Brain microvascular endothelial cell (primary cell): ENCODE measurements at regions not wholly inside any gene's neighbourhood (a gene's known extent, or its start where the extent isn't known, plus 50 kb on each side); places are given as distances from the start of the nearest gene placed in this dataset.

ENCODE experiments used
- DNase-seq: peaks from one replicate; pipeline ENCODE4 v3.0.0-alpha.2; 2020
- H3K27ac ChIP-seq: fragments of 250-450 bp; sonication (Bioruptor Pico); 2 replicates; pipeline ENCODE4 v1.5.1; 2020; ENCODE audit warnings: mild to moderate bottlenecking, moderate library complexity
- H3K27me3 ChIP-seq: fragments of 250-450 bp; sonication (Bioruptor Pico); replicated peaks from 2 replicates; pipeline ENCODE4 v1.5.1; 2020; ENCODE audit warnings: mild to moderate bottlenecking
- H3K36me3 ChIP-seq: fragments of 250-450 bp; sonication (Bioruptor Pico); replicated peaks from 2 replicates; pipeline ENCODE4 v1.5.1; 2020; ENCODE audit warnings: mild to moderate bottlenecking
- H3K4me3 ChIP-seq: 2 replicates; pipeline ENCODE4 v1.5.1; 2011; ENCODE audit warnings: low read depth, mild to moderate bottlenecking, control low read depth, low read length, moderate library complexity
- in situ Hi-C: cut with HindIII; loops from 2 replicates; pipeline ENCODE4 v1.10.0; 2017; ENCODE audit warnings: low sequenced_read_pairs, low pct_ligation_motif_present
- TF ChIP-seq, protein P1 (sequence below): IDR thresholded peaks from 2 replicates; pipeline ENCODE4 v1.5.1; 2011; ENCODE audit warnings: low read depth, mild to moderate bottlenecking, moderate library complexity, low read length, control low read depth, inconsistent platforms; ENCODE audit errors: missing control alignments

DNA sequence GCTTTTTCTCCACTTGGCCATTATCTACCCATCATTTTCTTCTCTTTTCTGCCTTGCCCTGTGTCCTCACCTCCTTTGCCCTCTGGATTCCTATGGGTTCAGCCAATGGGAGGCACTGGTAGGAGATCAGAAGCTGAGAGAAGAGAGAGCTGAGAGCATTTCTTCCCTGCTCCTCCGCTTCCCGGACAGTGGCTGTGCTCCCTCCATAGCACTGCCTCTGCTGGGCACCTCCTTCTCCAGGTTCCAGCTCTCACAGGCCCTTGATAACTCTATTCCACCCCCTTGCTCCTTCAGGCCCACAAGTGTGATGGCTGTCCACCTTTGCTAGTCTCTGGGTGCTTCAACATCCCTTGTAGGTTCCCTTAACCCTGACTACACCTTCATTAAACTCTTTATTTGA is 79.6 kb downstream of the LSM5 start:
- Histone ChIP-seq H3K4me3 (no peak overlapping the region), H3K27me3 (no peaks in the 10 kb centered on the region), H3K36me3 (no peaks in the 10 kb centered on the region), H3K27ac (no peak overlapping the region)
- in situ Hi-C loops = no loop called here
- no peak for DNase-seq
- TF ChIP-seq, protein P1, sequence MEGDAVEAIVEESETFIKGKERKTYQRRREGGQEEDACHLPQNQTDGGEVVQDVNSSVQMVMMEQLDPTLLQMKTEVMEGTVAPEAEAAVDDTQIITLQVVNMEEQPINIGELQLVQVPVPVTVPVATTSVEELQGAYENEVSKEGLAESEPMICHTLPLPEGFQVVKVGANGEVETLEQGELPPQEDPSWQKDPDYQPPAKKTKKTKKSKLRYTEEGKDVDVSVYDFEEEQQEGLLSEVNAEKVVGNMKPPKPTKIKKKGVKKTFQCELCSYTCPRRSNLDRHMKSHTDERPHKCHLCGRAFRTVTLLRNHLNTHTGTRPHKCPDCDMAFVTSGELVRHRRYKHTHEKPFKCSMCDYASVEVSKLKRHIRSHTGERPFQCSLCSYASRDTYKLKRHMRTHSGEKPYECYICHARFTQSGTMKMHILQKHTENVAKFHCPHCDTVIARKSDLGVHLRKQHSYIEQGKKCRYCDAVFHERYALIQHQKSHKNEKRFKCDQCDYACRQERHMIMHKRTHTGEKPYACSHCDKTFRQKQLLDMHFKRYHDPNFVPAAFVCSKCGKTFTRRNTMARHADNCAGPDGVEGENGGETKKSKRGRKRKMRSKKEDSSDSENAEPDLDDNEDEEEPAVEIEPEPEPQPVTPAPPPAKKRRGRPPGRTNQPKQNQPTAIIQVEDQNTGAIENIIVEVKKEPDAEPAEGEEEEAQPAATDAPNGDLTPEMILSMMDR = no peak

DNA sequence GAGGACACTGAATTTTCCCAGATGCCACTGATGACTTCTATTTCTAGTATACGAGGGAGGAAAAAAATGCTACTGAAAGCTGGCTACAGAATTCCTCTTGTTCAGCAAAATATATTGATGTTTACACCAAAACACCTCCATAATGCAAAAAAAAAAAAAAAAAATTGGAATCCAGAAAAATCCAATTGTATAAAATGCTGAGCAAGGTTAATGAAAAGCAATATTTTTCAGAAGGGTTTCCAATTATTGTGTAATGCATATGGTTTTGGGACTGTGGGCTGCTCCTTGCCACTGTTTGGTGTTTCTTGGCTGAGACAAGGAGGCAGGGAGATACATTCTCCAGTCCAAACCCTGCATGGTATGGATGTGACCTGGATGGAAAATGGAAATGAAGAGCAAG is 83.8 kb downstream of the LSM5 start:
- Histone ChIP-seq H3K27ac (no peak overlapping the region), H3K4me3 (no peak overlapping the region), H3K36me3 (no peaks in the 10 kb centered on the region), H3K27me3 (no peaks in the 10 kb centered on the region)
- TF ChIP-seq, protein P1 = no peak
- in situ Hi-C loops = no loop called here
- DNase-seq = no peak

DNA sequence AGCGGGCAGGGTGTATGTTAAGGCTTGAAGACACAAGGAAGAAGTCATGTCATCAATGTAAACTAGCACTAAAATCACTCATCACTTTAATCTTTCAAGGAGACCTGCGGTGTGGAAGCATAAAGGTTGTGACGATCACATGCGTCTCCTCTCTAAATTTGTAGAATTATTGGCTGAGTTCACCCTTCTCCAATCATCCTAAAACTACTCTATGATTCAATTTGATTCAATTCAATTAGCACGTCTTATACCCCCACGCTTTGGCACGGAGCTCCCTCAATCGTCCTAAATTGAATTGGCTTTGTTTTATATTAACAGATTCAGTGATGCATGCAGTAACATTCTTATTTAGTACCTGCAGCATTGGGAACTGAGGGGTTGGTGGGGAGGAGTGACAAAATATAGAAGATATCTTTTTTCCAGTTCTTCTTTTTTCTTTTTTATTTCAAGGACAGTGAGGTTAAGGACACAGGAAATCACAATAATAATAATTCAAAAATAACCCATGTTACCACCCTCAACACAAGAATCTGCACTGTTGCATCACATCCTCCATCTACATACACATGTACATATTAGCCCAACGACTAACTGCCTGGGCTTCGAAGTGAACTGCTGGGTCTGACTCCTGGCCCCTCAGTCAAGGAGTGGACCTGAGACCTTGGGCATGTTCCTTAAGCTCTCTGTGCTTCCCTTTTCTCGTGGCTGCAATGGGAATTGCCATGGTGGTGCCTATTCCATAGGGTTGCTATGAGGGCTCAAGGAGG is 86.5 kb downstream of the LSM5 start:
- Histone ChIP-seq H3K4me3 (no peak overlapping the region), H3K36me3 (no peaks in the 10 kb centered on the region), H3K27me3 (no peaks in the 10 kb centered on the region), H3K27ac (no peak overlapping the region)
- in situ Hi-C loops = no loop called here
- TF ChIP-seq, protein P1 = no peak
- no peak for DNase-seq

DNA sequence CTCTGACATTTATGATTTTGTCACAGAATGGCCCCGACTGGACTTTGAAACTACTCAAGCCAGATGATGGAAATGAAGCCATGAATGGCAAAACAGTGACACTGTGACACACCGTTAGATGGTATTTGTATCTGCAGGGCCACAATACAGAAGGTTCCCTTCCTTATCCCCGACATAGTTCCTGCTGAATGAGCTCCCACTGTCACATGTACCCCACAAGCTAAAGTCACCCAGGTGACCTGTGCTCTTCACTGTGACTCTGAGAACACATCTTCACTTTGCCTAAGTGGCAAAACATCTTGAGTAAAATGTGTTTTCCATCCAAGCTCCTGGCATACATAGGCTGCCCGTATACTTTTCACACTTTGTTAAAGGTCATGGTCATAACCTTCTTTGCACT is 89.5 kb downstream of the LSM5 start:
- TF ChIP-seq, protein P1 = no peak
- in situ Hi-C loops = no loop called here
- Histone ChIP-seq H3K27me3 (no peaks in the 10 kb centered on the region), H3K4me3 (no peak overlapping the region), H3K27ac (no peak overlapping the region), H3K36me3 (no peaks in the 10 kb centered on the region)
- no peak for DNase-seq

DNA sequence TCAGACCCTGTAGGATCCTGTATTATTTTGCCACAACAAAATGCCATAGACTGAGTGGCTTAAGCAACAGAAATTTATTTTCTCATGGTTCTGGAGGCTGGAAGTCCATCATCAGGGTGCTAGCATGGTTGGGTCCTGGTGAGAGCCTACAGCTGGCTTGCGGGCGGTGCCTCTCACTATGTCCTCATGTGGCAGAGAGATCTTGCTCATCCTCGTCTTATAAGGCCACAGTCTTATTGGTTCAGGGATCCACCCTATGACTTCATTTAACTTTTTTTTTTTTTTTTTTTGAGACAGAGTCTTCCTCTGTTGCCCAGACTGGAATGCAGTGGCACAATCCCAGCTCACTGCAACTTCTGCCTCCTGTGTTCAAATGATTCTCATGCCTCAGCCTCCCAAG is 90.9 kb downstream of the LSM5 start:
- TF ChIP-seq, protein P1 = no peak
- in situ Hi-C loops = no loop called here
- no peak for DNase-seq
- Histone ChIP-seq H3K27ac (no peak overlapping the region), H3K36me3 (no peaks in the 10 kb centered on the region), H3K27me3 (no peaks in the 10 kb centered on the region), H3K4me3 (no peak overlapping the region)

DNA sequence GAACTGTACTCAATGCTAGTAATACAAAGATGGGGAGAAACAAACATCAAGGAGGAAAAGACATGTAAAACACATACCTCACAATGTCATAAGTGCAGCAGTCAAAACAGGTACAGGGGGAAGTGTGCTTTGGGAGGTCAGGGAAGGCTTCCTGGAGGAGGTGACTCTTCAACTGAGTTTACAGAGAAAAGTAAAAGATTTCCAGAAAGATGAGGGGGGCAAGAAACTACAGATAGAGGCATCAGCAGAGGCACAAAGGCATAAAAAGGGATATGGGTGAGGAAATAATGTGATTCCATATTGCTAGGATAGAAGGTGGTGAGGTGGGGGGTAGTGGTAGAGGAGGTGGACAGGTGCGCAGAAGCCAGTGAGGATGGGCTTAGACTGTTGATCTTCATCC is 95.0 kb downstream of the LSM5 start:
- no peaks in the 10 kb centered on the region for H3K36me3 ChIP-seq
- no peak for DNase-seq
- no peak overlapping the region for H3K27ac ChIP-seq
- no peak overlapping the region for H3K4me3 ChIP-seq
- H3K27me3 ChIP-seq = no peaks in the 10 kb centered on the region
- in situ Hi-C loops = no loop called here
- TF ChIP-seq, protein P1 = no peak
